ENCODE measurements at regions not wholly inside any gene's neighbourhood (a gene's known extent, or its start where the extent isn't known, plus 50 kb on each side); places are given as distances from the start of the nearest gene placed in this dataset.

DNA sequence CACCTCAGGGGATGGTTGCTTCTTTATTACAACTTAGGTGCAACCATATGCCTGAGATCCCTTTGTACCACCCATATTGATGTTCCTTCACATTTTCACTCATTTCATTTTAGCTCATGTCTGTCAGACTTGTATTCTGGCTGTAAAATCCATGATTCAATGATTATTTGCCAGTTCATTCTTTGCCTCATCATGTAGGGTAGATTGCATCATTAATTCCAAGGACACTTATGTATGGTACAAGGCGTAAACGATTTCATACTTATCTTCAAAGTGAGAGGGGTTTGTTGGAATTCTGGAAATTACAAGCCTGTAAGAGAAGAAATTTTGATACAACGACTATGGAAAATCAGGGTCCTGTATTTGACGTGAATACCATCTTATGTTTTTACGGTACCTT is 685.0 kb upstream of the FANCL start:
- no peak overlapping the region for H3K4me3 ChIP-seq
- no peak for TF ChIP-seq CTCF (IDR thresholded peaks at IDR 0.05)
- no peak for TF ChIP-seq POLR2A (IDR thresholded peaks at IDR 0.05)
- H3K9me3 ChIP-seq, result no peaks in the 10 kb centered on the region
- no peak for DNase-seq
- H3K4me1 ChIP-seq, result no peaks in the 10 kb centered on the region
- intact Hi-C loops (cut with DNase I; ENCODE audit: low total_unique reads), result no loop called here
- no peak overlapping the region for H3K27ac ChIP-seq
- no peaks in the 10 kb centered on the region for H3K36me3 ChIP-seq
- no peaks in the 10 kb centered on the region for H3K27me3 ChIP-seq

DNA sequence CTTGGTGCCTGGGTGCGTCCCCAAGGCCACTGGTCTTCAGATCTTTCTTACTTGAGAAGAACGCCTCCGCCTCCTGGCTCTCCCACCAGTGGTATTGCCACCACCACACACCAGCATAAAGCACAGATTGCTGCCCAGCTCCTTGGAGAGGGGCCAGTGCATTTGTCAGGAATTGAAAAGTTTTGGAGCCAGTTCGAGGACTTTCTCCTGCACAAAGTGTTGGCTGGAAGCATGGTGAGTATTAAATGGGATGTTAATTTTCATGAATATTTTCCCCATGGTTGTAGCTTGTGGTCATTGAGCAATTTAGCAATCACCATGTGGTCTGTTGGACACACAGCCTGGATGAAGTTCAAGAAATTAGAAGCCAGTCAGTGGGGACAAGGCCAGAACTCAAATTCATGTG is 684.6 kb upstream of the FANCL start:
- no peak for TF ChIP-seq CTCF (IDR thresholded peaks at IDR 0.05)
- no peak for TF ChIP-seq POLR2A (IDR thresholded peaks at IDR 0.05)
- H3K36me3 ChIP-seq, result no peaks in the 10 kb centered on the region
- H3K9me3 ChIP-seq, result no peaks in the 10 kb centered on the region
- no peaks in the 10 kb centered on the region for H3K4me1 ChIP-seq
- H3K4me3 ChIP-seq, result no peak overlapping the region
- intact Hi-C loops (cut with DNase I; ENCODE audit: low total_unique reads), result no loop called here
- no peaks in the 10 kb centered on the region for H3K27me3 ChIP-seq
- no peak overlapping the region for H3K27ac ChIP-seq
- no peak for DNase-seq

GRCh38 chr2:58923869-58924268 is 682.7 kb upstream of the FANCL start:
- H3K4me1 ChIP-seq, result no peaks in the 10 kb centered on the region

DNA sequence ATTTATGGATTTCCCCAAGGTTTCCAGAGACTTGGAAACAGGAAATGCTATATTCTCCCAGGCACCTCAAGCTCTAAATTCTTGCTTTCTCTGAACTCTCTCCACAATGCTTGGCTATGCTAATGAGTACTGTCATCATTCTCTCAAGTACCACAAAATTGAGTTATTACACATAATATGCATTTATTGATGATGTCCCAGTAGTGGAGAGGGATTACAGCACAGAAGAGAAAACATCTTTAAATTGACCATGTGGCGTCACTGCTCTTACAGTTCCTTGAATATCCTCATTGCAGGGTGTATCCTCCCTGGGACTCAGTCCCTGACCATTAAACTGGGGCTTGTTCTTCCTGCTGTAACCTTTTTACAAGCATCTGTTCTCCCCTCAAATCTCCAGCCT is 681.1 kb upstream of the FANCL start:
- Histone ChIP-seq H3K36me3 (no peaks in the 10 kb centered on the region), H3K4me1 (no peaks in the 10 kb centered on the region), H3K4me3 (no peak overlapping the region), H3K9me3 (no peaks in the 10 kb centered on the region), H3K27ac (no peak overlapping the region), H3K27me3 (no peaks in the 10 kb centered on the region)
- no peak for TF ChIP-seq CTCF (IDR thresholded peaks at IDR 0.05)
- TF ChIP-seq POLR2A (IDR thresholded peaks at IDR 0.05), result no peak
- no peak for DNase-seq
- intact Hi-C loops (cut with DNase I; ENCODE audit: low total_unique reads), result no loop called here

More at GRCh38 chr2:58923869-58924268, 682.7 kb upstream of the FANCL start:
- no peak overlapping the region for H3K4me3 ChIP-seq
- intact Hi-C loops (cut with DNase I; ENCODE audit: low total_unique reads), result no loop called here
- DNase-seq, result no peak
- H3K36me3 ChIP-seq, result no peaks in the 10 kb centered on the region
- H3K27me3 ChIP-seq, result no peaks in the 10 kb centered on the region
- H3K27ac ChIP-seq, result no peak overlapping the region
- no peaks in the 10 kb centered on the region for H3K9me3 ChIP-seq
- TF ChIP-seq CTCF (IDR thresholded peaks at IDR 0.05) (no peak), POLR2A (IDR thresholded peaks at IDR 0.05) (no peak)

DNA sequence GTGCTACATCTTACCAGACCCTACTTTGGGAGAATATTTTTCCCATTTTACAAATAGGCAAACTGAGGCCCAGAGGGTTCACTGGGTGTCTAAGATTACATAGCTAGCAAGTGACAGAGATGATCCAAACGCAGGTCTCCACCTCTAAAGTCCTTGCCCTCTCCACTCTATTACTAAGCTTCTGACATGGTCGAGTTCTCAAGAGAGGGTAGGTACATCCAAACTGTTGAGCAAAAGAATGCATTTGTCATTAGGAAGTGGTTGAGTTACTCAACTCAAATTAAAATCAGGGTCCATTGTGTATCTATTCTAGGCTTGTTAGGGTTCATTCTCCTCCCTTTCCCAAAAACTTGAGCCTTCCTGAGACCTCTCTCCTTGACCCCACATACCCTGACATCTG is 680.6 kb upstream of the FANCL start:
- TF ChIP-seq CTCF (IDR thresholded peaks at IDR 0.05), result no peak
- TF ChIP-seq POLR2A (IDR thresholded peaks at IDR 0.05), result no peak
- H3K9me3 ChIP-seq, result no peaks in the 10 kb centered on the region
- intact Hi-C loops (cut with DNase I; ENCODE audit: low total_unique reads), result no loop called here
- no peaks in the 10 kb centered on the region for H3K4me1 ChIP-seq
- no peak overlapping the region for H3K27ac ChIP-seq
- no peaks in the 10 kb centered on the region for H3K27me3 ChIP-seq
- H3K36me3 ChIP-seq, result no peaks in the 10 kb centered on the region
- no peak for DNase-seq
- no peak overlapping the region for H3K4me3 ChIP-seq
